ENCODE measurements at regions not wholly inside any gene's neighbourhood (a gene's known extent, or its start where the extent isn't known, plus 50 kb on each side); places are given as distances from the start of the nearest gene placed in this dataset.
"Not testable (repeated sequence)": the region's sequence is repeated elsewhere in the genome, so short reads cannot be mapped to it uniquely, and the experiment has no call there.

DNA sequence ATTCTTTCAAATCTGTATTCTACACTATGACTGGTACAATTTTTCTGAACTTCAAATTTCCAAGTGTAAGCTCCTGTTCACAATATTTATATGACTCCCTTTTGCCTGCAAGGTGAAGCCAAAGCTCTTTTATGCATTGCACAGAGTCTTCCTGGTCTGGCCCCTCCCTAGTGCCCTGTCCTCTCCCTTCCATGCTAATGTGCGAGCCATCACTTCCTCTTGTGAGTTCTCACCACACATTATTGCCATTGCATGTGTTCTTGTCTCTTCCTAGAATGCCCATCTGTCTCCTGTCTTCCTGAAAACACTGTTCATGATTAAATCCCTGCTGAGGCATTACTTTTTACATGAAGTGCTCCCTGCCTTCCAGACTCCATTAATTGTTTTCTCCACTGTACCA is 169.9 kb downstream of the MC4R start:
- no peak for DNase-seq

DNA sequence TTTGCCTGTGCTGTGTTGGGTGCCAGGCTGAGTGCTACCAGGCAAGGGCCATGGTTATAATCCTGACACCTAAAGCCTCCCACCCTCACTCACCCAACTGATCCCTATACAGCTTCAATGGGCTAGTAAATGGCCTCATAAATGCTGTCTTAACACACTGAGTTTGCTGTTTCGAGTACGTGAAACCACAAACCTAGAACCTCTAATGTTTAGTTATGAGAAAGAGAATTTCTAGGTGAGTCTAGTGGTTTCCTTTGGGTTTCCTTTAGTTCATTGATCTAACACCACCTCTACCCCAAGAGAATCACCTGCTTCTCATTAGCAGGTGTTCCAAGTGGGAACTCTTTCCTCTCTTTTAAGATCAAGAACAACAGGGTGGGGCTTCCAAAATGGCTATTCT is 172.0 kb downstream of the MC4R start:
- no peak for DNase-seq

DNA sequence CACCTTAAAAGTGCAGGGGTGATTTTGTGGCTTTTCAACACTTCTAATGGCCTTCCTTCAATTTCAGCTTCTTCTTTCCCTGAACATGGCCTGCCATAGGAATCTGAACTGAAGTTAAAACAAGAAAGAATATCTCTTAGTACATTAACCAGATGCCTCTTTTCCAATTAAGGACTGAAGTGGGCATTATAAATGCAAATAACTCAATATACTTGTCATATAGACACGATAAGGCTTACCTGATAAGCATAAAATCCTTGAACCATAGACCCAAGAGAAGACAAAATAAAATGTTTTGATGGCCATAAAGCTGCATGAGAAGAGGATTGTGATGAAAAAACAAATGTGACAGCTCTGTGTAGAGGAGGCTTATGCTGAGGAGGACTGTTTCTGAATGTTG is 173.1 kb downstream of the MC4R start:
- no peak for DNase-seq

DNA sequence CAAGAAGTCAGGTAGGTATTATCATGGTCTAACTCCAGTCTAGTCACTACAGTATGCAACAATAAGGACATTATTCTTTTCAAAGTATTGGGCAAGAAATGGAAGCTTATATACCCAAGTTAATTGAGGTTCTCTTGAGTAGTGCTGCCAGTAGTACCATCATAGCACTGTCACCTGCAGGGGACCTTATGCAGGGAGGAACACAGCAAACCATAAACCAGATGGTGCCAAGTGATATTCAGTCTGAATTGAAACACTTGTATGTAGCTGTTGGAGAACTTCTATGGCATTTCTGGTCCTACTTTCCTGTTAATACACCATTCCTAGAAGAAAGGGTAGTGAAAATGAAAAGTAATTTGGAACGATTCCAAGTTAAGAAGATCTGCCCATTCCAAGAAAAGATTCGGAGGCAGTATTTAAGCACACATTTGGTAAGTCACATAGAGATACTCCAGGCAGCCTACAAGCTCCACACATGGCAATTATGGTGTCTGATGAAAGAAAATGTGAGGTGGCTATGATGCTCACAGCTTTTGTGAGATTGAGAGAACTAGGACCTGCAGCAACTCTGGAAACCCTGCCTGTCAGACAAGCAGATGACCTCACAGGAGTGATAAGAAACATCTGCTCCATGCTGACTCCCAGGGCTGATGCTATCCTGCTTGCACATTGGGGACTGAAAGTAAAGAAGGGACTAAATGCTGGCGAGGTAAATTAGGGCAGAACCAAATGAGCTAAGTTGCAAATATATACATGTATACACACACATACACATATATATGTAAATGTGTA is 174.7 kb downstream of the MC4R start:
- no peak for DNase-seq

DNA sequence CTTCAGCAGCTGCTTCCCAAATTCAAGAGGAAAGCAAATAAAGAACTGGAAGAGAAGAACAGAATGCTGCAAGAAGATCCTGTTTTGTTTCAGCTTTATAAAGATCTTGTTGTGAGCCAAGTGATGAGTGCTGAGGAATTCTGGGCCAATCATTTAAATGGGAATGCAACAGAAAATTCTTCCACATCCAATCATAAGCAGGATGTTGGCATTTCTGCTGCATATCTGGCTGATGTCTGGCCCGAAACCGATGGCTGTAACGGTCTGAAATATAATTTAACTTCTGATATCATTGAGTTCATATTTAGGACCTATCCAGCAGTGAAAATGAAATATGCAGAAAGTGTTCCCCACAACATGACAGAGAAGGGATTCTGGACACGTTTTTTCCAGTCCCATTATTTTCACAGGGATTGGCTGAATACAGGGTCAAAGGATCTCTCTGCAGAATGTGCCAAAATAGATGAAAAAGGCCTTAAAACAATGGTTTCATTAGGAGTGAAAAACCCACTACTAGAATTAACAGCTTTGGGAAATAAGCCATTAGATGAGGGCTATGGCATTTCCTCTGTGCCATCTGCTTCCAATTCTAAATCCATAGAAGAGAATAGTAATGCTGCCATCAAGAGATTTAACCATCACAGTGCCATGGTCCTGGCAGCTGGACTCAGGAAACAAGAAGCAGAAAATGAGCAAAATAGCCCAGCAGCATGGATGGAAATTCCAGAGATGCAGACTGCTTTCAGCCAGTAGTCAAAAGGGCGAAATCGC is 175.6 kb downstream of the MC4R start:
- DNase-seq: peak; percentile 43

DNA sequence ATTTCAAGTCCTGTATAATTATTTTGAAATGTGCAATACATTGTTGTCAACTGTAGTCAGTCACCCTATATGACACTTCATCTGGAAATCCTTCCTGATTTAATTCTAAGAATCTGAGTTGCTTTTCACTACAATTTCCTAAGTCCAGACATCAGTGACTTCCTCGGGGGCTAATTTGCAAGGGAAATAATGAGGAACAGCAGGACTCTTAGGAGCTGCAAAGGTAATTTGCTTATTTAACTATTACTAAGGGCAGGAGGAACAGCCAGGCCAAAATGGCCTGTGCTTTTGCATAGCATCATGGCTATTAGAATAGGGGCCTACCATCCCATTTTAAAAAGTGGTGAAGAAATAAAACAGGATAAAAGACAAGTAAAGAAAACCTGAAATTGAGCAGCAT is 178.8 kb downstream of the MC4R start:
- no peak for DNase-seq

DNA sequence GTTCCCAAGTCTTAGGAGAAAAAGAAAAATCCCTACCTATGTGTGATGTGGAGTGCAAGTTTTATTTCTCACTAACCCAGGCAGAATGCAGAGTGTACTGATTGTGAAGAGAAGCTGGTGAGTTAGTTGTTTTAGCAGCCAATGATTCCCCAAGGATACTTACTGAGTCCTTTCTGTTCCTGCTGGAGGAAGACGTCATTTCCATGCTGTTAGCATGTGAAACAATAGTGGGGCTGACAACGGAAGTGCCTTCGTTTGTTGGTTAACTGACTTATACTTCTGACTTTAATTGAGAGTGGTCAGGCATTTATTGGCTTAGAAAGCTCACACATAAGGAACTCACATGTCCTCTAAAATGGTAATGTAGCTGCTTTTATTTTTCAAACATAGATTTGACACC is 180.6 kb downstream of the MC4R start:
- DNase-seq: peak; percentile 31

DNA sequence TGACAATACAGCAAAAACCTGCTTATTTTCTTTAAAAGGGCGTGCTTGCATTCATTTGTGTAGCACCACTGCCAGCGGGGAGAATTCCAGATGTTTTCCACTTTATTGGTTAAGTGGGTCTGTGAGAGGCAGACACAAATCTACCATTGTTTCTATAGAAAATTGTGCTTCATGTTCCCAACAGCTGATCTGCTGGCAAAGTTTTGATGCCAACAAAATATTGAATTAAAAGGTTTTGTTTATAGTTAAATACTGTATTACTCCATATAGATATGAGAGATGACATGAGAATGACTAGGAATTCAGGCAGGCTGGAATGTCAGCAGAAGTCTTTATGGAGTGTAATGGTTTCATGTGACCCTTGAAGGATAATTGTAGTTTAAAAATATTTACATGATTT is 182.7 kb downstream of the MC4R start:
- DNase-seq: peak; percentile 19

DNA sequence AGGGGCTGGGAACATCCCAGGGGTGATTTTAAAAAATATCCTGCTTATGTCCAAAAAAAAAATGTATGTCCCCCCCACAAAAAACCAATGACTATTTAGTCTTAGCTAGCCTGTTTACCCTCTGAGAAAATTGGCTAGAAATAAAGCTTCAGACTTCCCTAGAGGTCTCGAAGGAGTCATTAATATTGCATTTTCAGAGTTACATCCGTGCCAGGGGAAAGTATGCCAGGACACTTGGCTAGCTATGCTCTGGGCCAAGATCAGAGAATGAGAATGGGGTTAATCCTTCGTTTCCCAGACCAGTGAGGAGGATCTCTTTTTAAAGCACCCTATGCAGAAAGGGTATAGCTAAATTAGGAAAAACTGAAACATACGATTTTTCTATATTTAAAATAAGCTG is 183.6 kb downstream of the MC4R start:
- DNase-seq: no peak

DNA sequence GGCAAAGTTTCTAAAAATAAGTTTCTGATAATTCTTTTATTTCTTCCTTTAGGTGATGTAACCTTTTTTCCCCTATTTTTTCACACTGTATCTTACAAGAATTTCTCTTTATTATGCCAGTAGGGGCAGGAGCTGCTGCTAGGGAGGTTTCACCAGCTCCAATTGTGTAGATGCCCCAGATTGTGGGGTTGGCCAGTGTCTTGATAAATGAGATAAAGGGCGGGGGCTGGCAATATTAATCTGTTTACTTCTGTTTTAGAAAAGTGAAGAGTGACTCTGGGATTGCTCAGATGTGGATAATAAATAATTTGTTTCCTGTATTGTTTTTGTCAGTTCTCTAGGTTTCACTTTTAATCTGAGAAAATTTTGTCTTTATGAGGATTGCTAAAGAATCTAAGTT is 190.4 kb downstream of the MC4R start:
- DNase-seq: no peak

DNA sequence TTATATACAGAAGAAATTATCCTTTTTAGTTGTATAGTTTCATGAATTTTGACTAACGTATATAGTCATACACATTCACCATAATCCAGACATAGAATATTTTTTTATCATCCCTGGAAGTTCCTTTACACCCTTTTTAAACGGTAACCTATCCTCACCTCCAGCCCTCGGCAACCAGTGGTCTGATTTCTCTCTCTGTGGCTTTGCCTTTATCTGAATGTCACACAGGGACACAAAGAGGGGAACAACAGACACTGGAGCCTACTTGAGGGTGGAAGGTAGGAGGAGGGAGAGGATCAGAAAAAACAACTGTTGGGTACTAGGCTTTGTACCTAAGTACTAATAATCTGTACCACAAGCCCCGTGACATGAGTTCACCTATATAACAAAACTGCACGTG is 191.9 kb downstream of the MC4R start:
- no peak for DNase-seq

DNA sequence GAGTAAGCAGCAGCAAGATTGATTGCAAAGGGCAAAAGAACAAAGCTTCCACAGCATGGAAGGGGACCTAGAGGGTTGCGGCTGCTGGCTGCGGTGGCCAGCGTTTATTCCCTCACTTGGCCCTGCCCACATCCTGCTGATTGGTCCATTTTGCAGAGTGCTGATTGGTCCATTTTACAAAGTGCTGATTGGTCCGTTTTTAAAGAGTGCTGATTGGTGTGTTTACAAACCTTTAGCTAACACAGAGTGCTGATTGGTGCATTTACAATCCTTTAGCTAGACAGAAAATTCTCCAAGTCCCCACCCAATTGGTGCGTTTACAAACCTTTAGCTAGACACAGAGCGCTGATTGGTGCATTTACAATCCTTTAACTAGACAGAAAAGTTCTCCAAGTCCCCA is 194.4 kb downstream of the MC4R start:
- not testable (repeated sequence) for DNase-seq

DNA sequence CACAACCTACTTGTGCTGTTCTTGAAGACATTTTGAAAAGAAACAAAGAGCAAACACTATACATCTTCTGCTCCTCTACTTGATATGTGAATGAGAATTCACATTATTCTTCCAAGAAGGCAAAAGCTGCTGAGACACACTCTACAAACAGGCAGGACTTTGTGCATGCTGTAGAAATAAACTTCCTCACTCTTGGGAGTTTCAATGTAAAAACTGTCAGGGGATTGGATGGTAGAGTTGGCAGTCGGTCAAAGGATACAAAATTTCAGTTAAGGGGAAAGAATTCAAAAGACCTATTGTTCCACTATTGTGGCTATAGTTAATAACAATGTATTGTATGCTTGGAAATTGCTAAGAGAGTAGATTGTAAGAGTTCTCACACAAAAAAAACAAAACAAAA is 196.3 kb downstream of the MC4R start:
- no peak for DNase-seq

DNA sequence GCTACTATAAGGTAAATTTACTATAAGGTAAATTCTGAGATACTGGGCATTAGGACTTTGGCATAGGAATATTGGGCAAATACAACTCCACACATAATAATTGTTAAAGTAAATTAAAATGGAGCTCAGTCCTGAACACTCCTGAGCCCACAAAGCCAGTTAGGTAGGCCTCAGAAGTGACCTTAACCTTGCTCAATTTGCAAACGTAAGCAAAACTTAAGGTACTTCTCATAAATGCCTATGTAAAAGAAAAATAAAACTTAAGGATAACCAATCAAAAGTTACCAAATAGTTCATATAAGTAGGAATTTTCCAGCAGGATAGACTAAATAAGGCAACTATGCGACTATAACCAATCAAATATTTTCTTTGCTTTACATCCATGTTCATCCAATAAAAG is 197.7 kb downstream of the MC4R start:
- no peak for DNase-seq

DNA sequence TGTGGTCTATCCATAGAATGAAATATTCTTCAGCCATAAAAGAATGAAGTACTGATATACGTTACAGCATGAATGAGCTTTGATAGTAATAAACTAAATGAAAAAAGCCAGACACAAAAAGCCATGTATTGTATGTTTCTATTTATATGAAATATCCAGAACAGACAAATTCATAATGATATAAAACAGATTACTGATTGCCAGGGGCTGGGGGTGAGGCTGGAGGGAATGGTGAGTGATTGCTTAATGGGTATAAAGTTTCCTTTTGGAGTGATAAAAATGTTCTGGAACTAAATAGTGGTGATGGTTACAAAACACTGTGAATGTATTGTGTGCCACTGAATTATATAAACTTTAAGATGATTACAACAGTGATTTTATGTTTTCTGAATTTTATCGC is 200.5 kb downstream of the MC4R start:
- no peak for DNase-seq

DNA sequence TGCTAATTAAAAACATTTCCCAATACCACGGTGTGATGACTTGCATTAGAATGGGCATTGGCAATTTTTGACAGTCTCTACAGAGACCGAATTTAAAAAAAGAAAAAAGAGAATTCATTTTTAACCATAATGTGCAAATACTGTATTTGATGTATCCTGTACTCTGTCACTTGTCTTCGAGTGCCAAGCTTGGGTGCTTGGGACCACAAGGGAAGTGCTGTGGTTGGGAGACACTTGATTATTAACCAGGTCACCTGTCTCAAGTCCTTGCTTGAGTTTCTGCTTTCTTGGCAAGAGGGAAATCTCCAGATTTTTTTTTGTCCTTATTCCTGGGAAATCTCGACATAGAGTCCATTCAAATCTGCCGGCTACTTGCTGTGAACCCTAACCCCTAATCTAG is 209.0 kb downstream of the MC4R start:
- no peak for DNase-seq

DNA sequence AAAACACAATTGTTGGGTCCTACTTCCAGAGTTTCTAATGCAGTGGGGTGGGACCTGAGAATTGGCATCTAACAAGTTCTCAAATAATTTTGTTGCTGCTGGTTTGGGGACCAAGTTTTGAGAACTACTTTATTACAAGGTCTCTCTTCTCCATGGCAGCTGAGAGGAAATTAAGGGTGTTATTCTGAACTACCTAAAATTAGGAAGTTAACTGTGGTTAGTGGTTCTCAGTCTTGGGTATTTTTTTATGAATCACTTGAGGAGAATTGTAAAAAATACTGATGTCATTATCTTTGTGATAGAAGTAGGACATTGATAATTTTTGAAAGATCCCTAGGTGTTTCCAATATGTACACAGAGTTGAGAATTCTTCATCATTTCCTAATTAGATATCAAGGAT is 210.2 kb downstream of the MC4R start:
- DNase-seq: no peak

DNA sequence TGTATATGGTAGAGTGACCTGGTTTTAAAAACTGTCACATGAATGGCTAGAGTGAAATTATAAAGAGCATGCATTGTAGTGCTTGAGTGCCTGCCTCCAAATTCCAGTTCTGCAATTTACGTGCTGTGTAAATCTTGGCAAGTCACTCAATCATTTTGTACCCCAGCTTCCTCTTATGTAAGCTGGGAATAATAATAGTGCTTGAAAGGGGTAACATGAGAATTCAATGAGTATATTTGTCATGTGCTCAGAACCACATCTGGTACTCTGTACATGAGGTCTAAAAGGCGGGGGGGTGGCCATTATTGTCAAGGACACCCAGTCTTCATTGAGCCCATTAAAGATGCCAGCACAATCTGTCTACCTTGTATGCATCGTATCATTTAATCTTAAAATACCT is 214.8 kb downstream of the MC4R start:
- no peak for DNase-seq

DNA sequence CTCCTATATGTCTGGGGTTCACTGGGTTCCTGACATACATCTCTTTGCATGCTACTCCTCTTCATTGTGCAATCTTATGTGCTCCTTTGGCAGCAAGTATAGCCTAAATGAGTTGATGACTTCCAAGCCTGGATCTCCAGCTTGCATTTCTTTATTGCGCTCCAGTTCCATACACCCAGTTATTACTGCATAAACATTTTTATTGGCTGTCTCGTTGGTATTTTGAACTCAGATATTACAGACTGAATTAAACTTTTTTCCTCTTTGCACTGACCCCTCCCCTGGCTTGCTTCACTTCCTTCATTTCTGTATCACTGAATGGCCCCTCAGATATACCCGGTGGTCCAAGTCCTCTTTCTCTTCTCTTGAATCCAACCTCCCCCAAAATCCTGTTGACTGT is 219.2 kb downstream of the MC4R start:
- no peak for DNase-seq

DNA sequence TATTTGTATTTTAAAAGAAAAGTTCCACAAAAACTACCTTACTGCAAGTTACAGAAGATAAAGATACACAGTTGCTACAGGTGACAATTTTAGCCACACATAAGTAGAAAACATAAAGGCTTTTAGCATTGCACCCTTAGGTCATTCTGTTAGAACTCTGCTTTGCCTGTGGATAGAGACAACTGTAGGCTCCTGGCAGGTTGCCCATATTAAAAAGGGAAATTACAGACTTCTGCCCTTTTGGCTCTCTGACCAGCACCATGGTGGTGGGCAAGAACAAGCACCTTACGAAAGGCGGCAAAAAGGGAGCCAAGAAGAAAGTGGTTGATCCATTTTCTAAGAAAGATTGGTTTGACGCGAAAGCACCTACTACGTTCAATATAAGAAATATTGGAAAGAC is 223.3 kb downstream of the MC4R start:
- DNase-seq: no peak

DNA sequence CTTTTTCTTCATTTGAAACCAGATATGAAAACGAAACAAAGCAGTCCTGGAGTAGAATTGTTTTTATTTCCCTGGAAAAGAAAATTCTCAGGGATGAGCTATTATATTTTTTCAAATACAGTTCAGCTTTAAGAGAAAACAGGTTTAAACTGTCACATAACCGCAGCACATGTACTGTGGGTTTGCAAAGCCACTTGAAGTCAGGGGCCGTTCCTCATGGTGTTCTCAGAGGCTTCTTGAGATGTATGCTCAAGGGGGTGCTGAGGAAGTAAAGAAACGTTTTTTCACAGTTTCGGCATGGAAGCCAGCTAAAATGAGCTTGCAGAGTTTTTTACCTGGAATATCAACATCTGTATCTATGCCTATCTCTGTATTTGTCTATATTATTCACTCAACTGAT is 225.3 kb downstream of the MC4R start:
- no peak for DNase-seq

DNA sequence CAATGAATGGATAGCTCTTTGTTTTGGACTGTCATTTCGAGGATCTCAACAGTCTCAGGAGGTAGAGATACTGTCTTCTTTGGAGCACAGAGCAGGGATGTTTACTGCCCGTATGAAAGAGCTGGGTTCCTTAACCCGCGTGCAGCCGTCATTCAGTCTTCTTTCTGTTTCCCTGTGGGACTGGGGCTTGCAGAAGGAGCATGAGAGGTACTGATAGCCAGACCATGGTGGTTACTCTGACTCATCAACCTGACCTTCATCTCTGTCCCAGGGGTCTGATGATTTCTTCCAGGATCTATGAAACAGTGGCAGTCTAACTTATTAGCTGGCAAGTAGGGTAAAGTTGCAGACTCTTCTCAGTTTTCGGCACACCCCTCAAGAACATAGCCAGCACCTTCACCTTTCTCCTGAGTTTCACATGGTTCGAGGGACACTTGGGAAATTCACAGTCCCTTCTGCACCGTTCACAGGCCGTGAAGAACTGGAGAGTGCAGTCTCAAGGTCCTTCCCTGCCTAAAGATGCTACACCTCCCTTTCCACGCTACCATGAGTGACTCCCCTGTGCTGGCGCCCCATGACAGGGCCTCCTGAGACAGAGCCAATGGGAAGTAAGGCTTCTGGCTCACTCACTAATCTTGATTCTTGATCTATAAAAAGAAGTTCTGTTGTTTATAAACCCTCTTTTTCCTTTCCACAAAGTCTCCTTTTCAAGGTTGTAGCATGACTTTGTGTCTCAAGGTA is 226.2 kb downstream of the MC4R start:
- no peak for DNase-seq

DNA sequence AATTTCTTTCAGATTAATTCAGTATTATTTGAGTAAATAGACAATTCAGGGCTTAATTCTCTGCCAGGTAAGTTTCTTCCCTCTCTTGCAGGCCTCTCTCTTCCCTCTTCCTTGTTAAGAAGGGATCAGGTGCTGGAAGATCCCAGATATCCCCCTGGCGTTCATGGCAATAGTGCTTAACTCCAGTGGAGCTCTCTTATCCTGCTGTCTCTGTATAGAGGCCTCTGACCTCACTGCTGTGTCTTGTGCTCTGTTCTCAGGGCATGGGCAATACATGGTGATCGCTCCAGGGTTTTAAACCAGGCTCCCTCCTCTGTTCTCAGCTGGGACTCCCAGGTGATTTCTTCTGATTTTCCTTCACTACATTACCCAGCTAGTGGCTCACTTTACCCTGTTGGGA is 226.8 kb downstream of the MC4R start:
- DNase-seq: no peak
